ENCODE measurements at regions not wholly inside any gene's neighbourhood (a gene's known extent, or its start where the extent isn't known, plus 50 kb on each side); places are given as distances from the start of the nearest gene placed in this dataset.

DNA sequence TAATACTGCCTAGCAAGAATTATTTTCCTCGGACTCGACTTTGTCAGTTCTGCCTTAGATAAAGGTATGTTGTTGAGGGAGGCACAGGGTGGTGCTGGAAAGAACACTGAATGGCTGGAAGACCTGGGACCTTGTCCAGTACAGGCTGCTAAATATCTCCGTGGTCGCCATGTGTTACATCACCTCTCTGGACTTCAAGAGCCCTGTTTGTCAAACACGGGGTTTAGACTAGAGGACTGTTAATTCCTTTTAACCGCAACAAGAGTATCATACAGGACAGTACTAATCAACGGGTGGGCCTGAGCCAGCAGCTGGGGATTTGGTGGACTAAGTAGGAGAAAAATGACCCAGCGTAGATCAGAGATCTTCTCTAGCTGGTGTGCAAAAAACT lies 476.3 kb downstream of the LRIG3 start:
- TF ChIP-seq, protein P1, sequence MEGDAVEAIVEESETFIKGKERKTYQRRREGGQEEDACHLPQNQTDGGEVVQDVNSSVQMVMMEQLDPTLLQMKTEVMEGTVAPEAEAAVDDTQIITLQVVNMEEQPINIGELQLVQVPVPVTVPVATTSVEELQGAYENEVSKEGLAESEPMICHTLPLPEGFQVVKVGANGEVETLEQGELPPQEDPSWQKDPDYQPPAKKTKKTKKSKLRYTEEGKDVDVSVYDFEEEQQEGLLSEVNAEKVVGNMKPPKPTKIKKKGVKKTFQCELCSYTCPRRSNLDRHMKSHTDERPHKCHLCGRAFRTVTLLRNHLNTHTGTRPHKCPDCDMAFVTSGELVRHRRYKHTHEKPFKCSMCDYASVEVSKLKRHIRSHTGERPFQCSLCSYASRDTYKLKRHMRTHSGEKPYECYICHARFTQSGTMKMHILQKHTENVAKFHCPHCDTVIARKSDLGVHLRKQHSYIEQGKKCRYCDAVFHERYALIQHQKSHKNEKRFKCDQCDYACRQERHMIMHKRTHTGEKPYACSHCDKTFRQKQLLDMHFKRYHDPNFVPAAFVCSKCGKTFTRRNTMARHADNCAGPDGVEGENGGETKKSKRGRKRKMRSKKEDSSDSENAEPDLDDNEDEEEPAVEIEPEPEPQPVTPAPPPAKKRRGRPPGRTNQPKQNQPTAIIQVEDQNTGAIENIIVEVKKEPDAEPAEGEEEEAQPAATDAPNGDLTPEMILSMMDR (IDR thresholded peaks at IDR 0.05) = no peak
- TF ChIP-seq POLR2A (IDR thresholded peaks at IDR 0.05) = no peak
